ENCODE measurements at regions not wholly inside any gene's neighbourhood (a gene's known extent, or its start where the extent isn't known, plus 50 kb on each side); places are given as distances from the start of the nearest gene placed in this dataset.

GRCh38 chr2:66301767-66302140 lies 133.2 kb upstream of the MEIS1 start:
- Histone ChIP-seq H3K4me1 (peaks cover 16 to 20% of the 10 kb centered on the region in 2 donors), H3K36me3 (no peaks in the 10 kb centered on the region), H3K27me3 (no peaks in the 10 kb centered on the region), H3K9me3 (no peaks in the 10 kb centered on the region), H3K27ac (peak overlapping the region in 1 of 3 donors; percentile 60), H3K4me3 (replicated peaks in 1 of 3) (no peak overlapping the region)
- no peak for DNase-seq
- TF ChIP-seq POLR2A (IDR thresholded peaks at IDR 0.05): no peak
- TF ChIP-seq CTCF (IDR thresholded peaks at IDR 0.05): no peak
- intact Hi-C loops (cut with DNase I): no loop called here
- WGBS, 2 donors: 76 to 77% methylated on average over 9 of the region's 9 CpGs

- peak; percentile 78 to 80 for DNase-seq
- Histone ChIP-seq H3K27me3 (no peaks in the 10 kb centered on the region), H3K4me1 (peaks cover 16 to 20% of the 10 kb centered on the region in 2 donors), H3K9me3 (no peaks in the 10 kb centered on the region), H3K36me3 (no peaks in the 10 kb centered on the region), H3K27ac (peak overlapping the region in 1 of 3 donors; percentile 60), H3K4me3 (replicated peaks in 1 of 3) (no peak overlapping the region)
- intact Hi-C loops (cut with DNase I): no loop called here
- 8 to 27% methylated on average over 20 of the region's 20 CpGs for WGBS, 2 donors
- TF ChIP-seq POLR2A (IDR thresholded peaks at IDR 0.05) (no peak), CTCF (IDR thresholded peaks at IDR 0.05) (no peak)
These were observed 133.7 kb upstream of the MEIS1 start for GRCh38 chr2:66301022-66301766.

GRCh38 chr2:66283787-66284186 lies 151.1 kb upstream of the MEIS1 start:
- no peaks in the 10 kb centered on the region for H3K9me3 ChIP-seq
- intact Hi-C loops (cut with DNase I): no loop called here
- TF ChIP-seq CTCF (IDR thresholded peaks at IDR 0.05): no peak
- no peak for TF ChIP-seq POLR2A (IDR thresholded peaks at IDR 0.05)
- no peak overlapping the region for H3K27ac ChIP-seq
- no peak for DNase-seq
- H3K4me3 ChIP-seq (replicated peaks in 1 of 3): no peak overlapping the region
- H3K27me3 ChIP-seq: no peaks in the 10 kb centered on the region
- H3K36me3 ChIP-seq: no peaks in the 10 kb centered on the region
- WGBS, 2 donors: 73 to 81% methylated on average over 1 of the region's 1 CpG
- peaks cover 0 to 7% of the 10 kb centered on the region in 2 donors for H3K4me1 ChIP-seq

GRCh38 chr2:66281980-66282379 lies 152.9 kb upstream of the MEIS1 start:
- no peak overlapping the region for H3K27ac ChIP-seq
- intact Hi-C loops (cut with DNase I): no loop called here
- no peak for DNase-seq
- no peak for TF ChIP-seq POLR2A (IDR thresholded peaks at IDR 0.05)
- no peak for TF ChIP-seq CTCF (IDR thresholded peaks at IDR 0.05)
- no peaks in the 10 kb centered on the region for H3K36me3 ChIP-seq
- no peaks in the 10 kb centered on the region for H3K27me3 ChIP-seq
- peaks cover 0 to 7% of the 10 kb centered on the region in 2 donors for H3K4me1 ChIP-seq
- no peaks in the 10 kb centered on the region for H3K9me3 ChIP-seq
- no peak overlapping the region for H3K4me3 ChIP-seq (replicated peaks in 1 of 3)

GRCh38 chr2:66279024-66279423 lies 155.9 kb upstream of the MEIS1 start:
- Histone ChIP-seq H3K4me3 (replicated peaks in 1 of 3) (no peak overlapping the region), H3K27ac (no peak overlapping the region), H3K27me3 (no peaks in the 10 kb centered on the region), H3K36me3 (no peaks in the 10 kb centered on the region), H3K9me3 (no peaks in the 10 kb centered on the region), H3K4me1 (peaks cover 0 to 7% of the 10 kb centered on the region in 2 donors)
- DNase-seq: no peak
- intact Hi-C loops (cut with DNase I): no loop called here
- TF ChIP-seq CTCF (IDR thresholded peaks at IDR 0.05): no peak
- no peak for TF ChIP-seq POLR2A (IDR thresholded peaks at IDR 0.05)
- WGBS, 2 donors: 93 to 94% methylated on average over 6 of the region's 6 CpGs
